Endodermal cell (in vitro differentiated cells): ENCODE measurements at regions not wholly inside any gene's neighbourhood (a gene's known extent, or its start where the extent isn't known, plus 50 kb on each side); places are given as distances from the start of the nearest gene placed in this dataset.

ENCODE experiments used
- DNase-seq: peaks from one replicate; pipeline ENCODE4 v3.0.0-alpha.2; 2017
- H3K27ac ChIP-seq: 2 replicates; pipeline ENCODE4 v1.5.1; 2013; ENCODE audit warnings: mild to moderate bottlenecking, low read depth, low read length, moderate library complexity
- H3K27me3 ChIP-seq: 2 replicates; pipeline ENCODE4 v1.6.1; 2013; ENCODE audit warnings: mild to moderate bottlenecking, low read length, moderate library complexity; ENCODE audit not compliant: insufficient read depth, control insufficient read depth, poor library complexity, severe bottlenecking
- H3K36me3 ChIP-seq: 2 replicates; pipeline ENCODE4 v1.7.0; 2013; ENCODE audit warnings: mild to moderate bottlenecking, low read length, moderate library complexity; ENCODE audit not compliant: control insufficient read depth, insufficient read depth
- H3K4me1 ChIP-seq: one replicate; pipeline ENCODE4 v1.7.0; 2013; ENCODE audit warnings: low read length; ENCODE audit not compliant: control insufficient read depth, insufficient read depth
- H3K4me3 ChIP-seq: 2 replicates; pipeline ENCODE4 v1.5.1; 2013; ENCODE audit warnings: mild to moderate bottlenecking, low read length, moderate library complexity
- H3K9ac ChIP-seq: 2 replicates; pipeline ENCODE4 v1.6.1; 2013; ENCODE audit warnings: mild to moderate bottlenecking, low read length, moderate library complexity; ENCODE audit not compliant: poor library complexity, severe bottlenecking; ENCODE audit errors: extremely low read depth
- H3K9me3 ChIP-seq: 2 replicates; pipeline ENCODE4 v1.6.1; 2013; ENCODE audit warnings: mild to moderate bottlenecking, low read length, moderate library complexity; ENCODE audit not compliant: control insufficient read depth
- H3K27ac Mint-ChIP-seq: 2 replicates; pipeline ENCODE4 v1.8.0; 2020; ENCODE audit warnings: mixed read lengths
- H3K27me3 Mint-ChIP-seq: 2 replicates; pipeline ENCODE4 v1.8.0; 2021; ENCODE audit warnings: mild to moderate bottlenecking, mixed read lengths; ENCODE audit not compliant: insufficient read depth
- H3K36me3 Mint-ChIP-seq: 2 replicates; pipeline ENCODE4 v1.8.0; 2020; ENCODE audit warnings: low read depth, mixed read lengths
- H3K4me1 Mint-ChIP-seq: 2 replicates; pipeline ENCODE4 v1.8.0; 2020; ENCODE audit warnings: mixed read lengths
- H3K4me3 Mint-ChIP-seq: 2 replicates; pipeline ENCODE4 v1.8.0; 2020; ENCODE audit warnings: mild to moderate bottlenecking, moderate library complexity, mixed read lengths
- H3K9me3 Mint-ChIP-seq: 2 replicates; pipeline ENCODE4 v1.8.0; 2020; ENCODE audit warnings: mild to moderate bottlenecking, mixed read lengths
- WGBS, 2 experiments: methylation state at CpG; one replicate each; pipeline versions ENCODE4 v1.1.5 to v1.1.7; 2013; ENCODE audit warnings: missing lambda C conversion rate in 2 of 2, mixed read lengths in 1 of 2; ENCODE audit not compliant: insufficient coverage in 1 of 2, insufficient read length in 1 of 2; 5-methylcytosine and 5-hydroxymethylcytosine counted together
- TF ChIP-seq, protein P1 (sequence below): fragments of 200-600 bp; sonication (generic); conservative IDR thresholded peaks from 2 replicates; pipeline ENCODE4 v1.5.0; 2021; ENCODE audit warnings: antibody characterized with exemption, mild to moderate bottlenecking

DNA sequence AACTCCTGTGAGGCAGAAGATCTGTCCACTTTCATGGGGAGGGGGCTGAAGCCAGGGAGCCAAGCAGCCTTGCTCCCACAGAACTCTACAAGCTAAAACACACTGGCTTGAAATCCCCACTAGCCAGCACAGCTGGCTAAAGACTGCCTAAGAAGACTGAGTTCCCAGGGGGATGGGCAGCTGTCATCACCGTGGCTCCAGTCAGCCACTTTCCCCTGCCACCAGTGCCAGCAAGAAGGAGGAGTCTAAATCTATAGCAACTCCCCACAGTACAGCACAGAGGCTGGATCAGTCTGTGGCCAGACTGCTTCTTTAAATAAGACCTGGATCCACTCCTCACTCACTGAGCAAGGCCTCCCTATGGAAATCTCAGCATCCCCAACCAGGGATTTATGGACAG, 308.6 kb downstream of the FAM47B start:
- no peak for DNase-seq
- no peaks in the 10 kb centered on the region for H3K9me3 ChIP-seq
- TF ChIP-seq, protein P1, sequence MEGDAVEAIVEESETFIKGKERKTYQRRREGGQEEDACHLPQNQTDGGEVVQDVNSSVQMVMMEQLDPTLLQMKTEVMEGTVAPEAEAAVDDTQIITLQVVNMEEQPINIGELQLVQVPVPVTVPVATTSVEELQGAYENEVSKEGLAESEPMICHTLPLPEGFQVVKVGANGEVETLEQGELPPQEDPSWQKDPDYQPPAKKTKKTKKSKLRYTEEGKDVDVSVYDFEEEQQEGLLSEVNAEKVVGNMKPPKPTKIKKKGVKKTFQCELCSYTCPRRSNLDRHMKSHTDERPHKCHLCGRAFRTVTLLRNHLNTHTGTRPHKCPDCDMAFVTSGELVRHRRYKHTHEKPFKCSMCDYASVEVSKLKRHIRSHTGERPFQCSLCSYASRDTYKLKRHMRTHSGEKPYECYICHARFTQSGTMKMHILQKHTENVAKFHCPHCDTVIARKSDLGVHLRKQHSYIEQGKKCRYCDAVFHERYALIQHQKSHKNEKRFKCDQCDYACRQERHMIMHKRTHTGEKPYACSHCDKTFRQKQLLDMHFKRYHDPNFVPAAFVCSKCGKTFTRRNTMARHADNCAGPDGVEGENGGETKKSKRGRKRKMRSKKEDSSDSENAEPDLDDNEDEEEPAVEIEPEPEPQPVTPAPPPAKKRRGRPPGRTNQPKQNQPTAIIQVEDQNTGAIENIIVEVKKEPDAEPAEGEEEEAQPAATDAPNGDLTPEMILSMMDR, result no peak
- H3K4me3 ChIP-seq, result no peak overlapping the region
- Mint-ChIP-seq H3K27me3 (no peaks in the 10 kb centered on the region), H3K27ac (no peak overlapping the region), H3K36me3 (no peaks in the 10 kb centered on the region), H3K9me3 (peaks cover 31% of the 10 kb centered on the region), H3K4me1 (no peaks in the 10 kb centered on the region), H3K4me3 (no peak overlapping the region)
- no peak overlapping the region for H3K9ac ChIP-seq
- WGBS, 2 experiments, result 88% methylated on average over 1 of the region's 1 CpG; no CpG with 5 or more reads in 1 of the 2 experiments
- H3K27me3 ChIP-seq, result no peaks in the 10 kb centered on the region
- H3K27ac ChIP-seq, result no peak overlapping the region
- no peaks in the 10 kb centered on the region for H3K4me1 ChIP-seq
- H3K36me3 ChIP-seq, result no peaks in the 10 kb centered on the region

DNA sequence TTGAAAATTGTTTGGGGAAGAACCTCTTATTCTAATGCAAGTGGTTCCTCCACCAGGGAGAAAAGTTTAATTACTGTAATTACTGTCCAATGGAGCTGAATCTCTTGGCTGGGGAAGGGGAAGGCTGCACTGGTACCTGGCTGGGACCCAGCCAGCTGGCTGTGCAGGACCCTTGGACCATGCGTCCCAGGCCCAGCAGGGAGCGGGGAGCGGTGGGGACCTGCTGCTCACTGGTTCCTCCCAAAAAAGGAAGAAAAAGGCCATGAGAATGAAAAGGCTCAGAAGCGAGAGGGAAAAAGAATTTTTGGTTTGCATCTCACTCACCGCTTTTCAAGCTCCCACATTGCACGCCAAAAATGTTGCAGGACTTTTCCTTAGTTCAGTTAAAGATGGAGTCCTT, 333.5 kb downstream of the FAM47B start:
- H3K4me3 ChIP-seq, result no peak overlapping the region
- H3K27me3 ChIP-seq, result no peaks in the 10 kb centered on the region
- no peak for DNase-seq
- Mint-ChIP-seq H3K27ac (no peak overlapping the region), H3K27me3 (no peaks in the 10 kb centered on the region), H3K4me3 (no peak overlapping the region), H3K9me3 (peaks cover 39% of the 10 kb centered on the region), H3K36me3 (no peaks in the 10 kb centered on the region), H3K4me1 (no peaks in the 10 kb centered on the region)
- H3K9me3 ChIP-seq, result no peaks in the 10 kb centered on the region
- TF ChIP-seq, protein P1, result no peak
- no peaks in the 10 kb centered on the region for H3K4me1 ChIP-seq
- no peak overlapping the region for H3K9ac ChIP-seq
- WGBS, 2 experiments, result 76 to 100% methylated on average over 1 to 6 of the region's 6 CpGs
- no peaks in the 10 kb centered on the region for H3K36me3 ChIP-seq
- no peak overlapping the region for H3K27ac ChIP-seq

DNA sequence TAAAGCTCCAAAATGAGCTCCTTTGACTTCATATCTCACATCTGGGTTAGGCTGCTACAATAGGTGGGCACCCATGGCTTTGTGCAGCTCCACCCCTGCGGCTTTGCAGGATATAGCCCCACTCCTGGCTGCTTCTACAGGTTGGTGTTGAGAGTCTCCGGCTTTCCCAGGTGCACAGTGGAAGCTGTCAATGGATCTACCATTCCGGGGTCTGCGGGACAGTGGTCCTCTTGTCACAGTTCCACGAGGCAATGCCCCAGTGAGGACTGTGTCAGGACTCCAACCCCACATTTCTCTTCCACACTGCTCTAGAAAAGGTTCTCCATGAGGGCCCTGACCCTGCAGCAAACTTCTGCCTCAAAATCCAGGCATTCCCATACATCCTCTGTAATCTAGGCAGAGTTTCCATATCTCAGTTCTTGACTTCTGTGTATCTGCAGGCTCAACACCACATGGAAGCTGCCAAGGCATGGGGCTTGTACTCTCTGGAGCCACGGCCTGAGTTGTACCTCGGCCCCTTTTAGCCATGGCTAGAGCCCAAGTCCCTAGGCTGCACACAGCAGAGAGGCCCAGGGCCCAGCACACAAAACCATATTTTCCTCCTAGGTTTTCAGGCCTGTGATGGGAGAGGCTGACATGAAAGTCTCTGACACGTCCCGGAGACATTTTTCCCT, 342.8 kb downstream of the FAM47B start:
- Mint-ChIP-seq H3K27me3 (no peaks in the 10 kb centered on the region), H3K4me1 (no peaks in the 10 kb centered on the region), H3K4me3 (no peak overlapping the region), H3K9me3 (peaks cover 56% of the 10 kb centered on the region), H3K27ac (no peak overlapping the region), H3K36me3 (no peaks in the 10 kb centered on the region)
- Histone ChIP-seq H3K27ac (no peak overlapping the region), H3K36me3 (no peaks in the 10 kb centered on the region), H3K4me1 (no peaks in the 10 kb centered on the region), H3K9me3 (peaks cover 3% of the 10 kb centered on the region), H3K4me3 (no peak overlapping the region), H3K9ac (no peak overlapping the region), H3K27me3 (no peaks in the 10 kb centered on the region)
- WGBS, 2 experiments, result 90% methylated on average over 9 of the region's 9 CpGs; no CpG with 5 or more reads in 1 of the 2 experiments
- no peak for DNase-seq
- TF ChIP-seq, protein P1, result no peak
